ENCODE measurements at regions not wholly inside any gene's neighbourhood (a gene's known extent, or its start where the extent isn't known, plus 50 kb on each side); places are given as distances from the start of the nearest gene placed in this dataset.

- CTCF ChIA-PET (ENCODE audit: partially characterized antibody), result interaction anchor here (2.9 kb wide), 1 partner anchor 20 kb away, joined by 11 read pairs; no protein-coding TSS in a partner anchor
- H2BK20ac ChIP-seq (ENCODE audit: low read length), result no peak overlapping the region
- WGBS, 2 experiments (ENCODE audit: extremely low coverage in 1 of 2, insufficient coverage in 1 of 2, insufficient read length in 1 of 2, insufficient replicate concordance in 2 of 2, low coverage in 1 of 2, low lambda C conversion rate in 2 of 2, missing lambda C conversion rate in 1 of 2), result 46% methylated on average over 1 of the region's 1 CpG; no CpG with 5 or more reads in 1 of the 2 experiments
Measured at GRCh38 chr9:27747450-27747849, 174.2 kb upstream of the C9orf72 start.

More at GRCh38 chr9:27747450-27747849, 174.2 kb upstream of the C9orf72 start:
- H4K20me1 ChIP-seq (replicated peaks in 1 of 2; ENCODE audit: control insufficient read depth in 1 of 2, insufficient read depth in 2 of 2, low read length in 2 of 2), result no peaks in the 10 kb centered on the region
- H4K5ac ChIP-seq (ENCODE audit: insufficient read length, low read depth, low read length), result no peak overlapping the region
- no peaks in the 10 kb centered on the region for H3K23me2 ChIP-seq (ENCODE audit: low read depth, low read length)
- H2AFZ ChIP-seq (ENCODE audit: low read length), result no peak overlapping the region
- FAIRE-seq (no peak), DNase-seq (ENCODE audit: low read depth in 1 of 2, low spot score in 2 of 2) (no peak)
- H3K4me3 ChIP-seq (ENCODE audit: extremely low read depth in 1 of 4, insufficient read depth in 2 of 4, low read depth in 3 of 4, low read length in 4 of 4), result no peak overlapping the region
- no peak overlapping the region for H2AK5ac ChIP-seq (ENCODE audit: low read depth, low read length)
- no peaks in the 10 kb centered on the region for H3K27me3 ChIP-seq (replicated peaks in 1 of 4; ENCODE audit: control insufficient read depth in 3 of 4, extremely low read depth in 1 of 4, insufficient read depth in 3 of 4, low read length in 3 of 4)
- no peaks in the 10 kb centered on the region for H3K79me1 ChIP-seq (ENCODE audit: low read depth, low read length)
- no peak overlapping the region for H4K91ac ChIP-seq (replicated peaks; ENCODE audit: insufficient read length, low read length)
- H3K14ac ChIP-seq (ENCODE audit: insufficient read length), result no peak overlapping the region
- no peaks in the 10 kb centered on the region for H3K9me3 ChIP-seq (ENCODE audit: insufficient read depth in 2 of 2, low read depth in 1 of 2, low read length in 1 of 2)
- H3K56ac ChIP-seq (replicated peaks; ENCODE audit: insufficient read length, low read depth, low read length), result no peak overlapping the region
- no peak overlapping the region for H3K18ac ChIP-seq (ENCODE audit: extremely low read depth, low read length)
- peaks cover 7 to 23% (median 14%) of the 10 kb centered on the region in 4 experiments for H3K4me1 ChIP-seq (replicated peaks in 1 of 4; ENCODE audit: control insufficient read depth in 3 of 4, insufficient read depth in 4 of 4, low read length in 3 of 4)
- no peak overlapping the region for H3K4ac ChIP-seq (replicated peaks; ENCODE audit: insufficient read length, low read depth, low read length)
- no peak overlapping the region for H3K23ac ChIP-seq (ENCODE audit: insufficient read length)
- POLR2A ChIA-PET (ENCODE audit: partially characterized antibody), result interaction anchor here (1.5 kb wide), 1 partner anchor 24 kb away, joined by 4 read pairs; no protein-coding TSS in a partner anchor
- no peak overlapping the region for H2BK12ac ChIP-seq (ENCODE audit: low read depth, low read length)
- no peak overlapping the region for H3K4me2 ChIP-seq (ENCODE audit: insufficient read depth in 1 of 2, low read depth in 2 of 2, low read length in 2 of 2)
- H3K79me2 ChIP-seq (ENCODE audit: control insufficient read depth in 1 of 2, insufficient read depth in 2 of 2, low read length in 2 of 2), result no peaks in the 10 kb centered on the region
- H3K27ac ChIP-seq (ENCODE audit: low read depth, low read length), result no peak overlapping the region
- H2BK5ac ChIP-seq (ENCODE audit: low read depth, low read length), result no peak overlapping the region
- H4K8ac ChIP-seq (ENCODE audit: extremely low read depth, insufficient read depth, low read length), result no peak overlapping the region
- no peak overlapping the region for H3K9ac ChIP-seq (replicated peaks in 1 of 4; ENCODE audit: extremely low read depth in 1 of 4, low read depth in 3 of 4, low read length in 3 of 4)
- H2BK120ac ChIP-seq (replicated peaks; ENCODE audit: low read depth, low read length), result no peak overlapping the region
- H2BK15ac ChIP-seq (ENCODE audit: low read length), result no peak overlapping the region
- TF ChIP-seq RBBP5 (IDR thresholded peaks at IDR 0.05; ENCODE audit: borderline replicate concordance, low read depth, low read length) (no peak), BRCA1 (IDR thresholded peaks at IDR 0.05; ENCODE audit: low read depth, low read length) (no peak), YY1 (IDR thresholded peaks at IDR 0.05; ENCODE audit: low read depth, low read length) (no peak)
- H3K36me3 ChIP-seq (ENCODE audit: control insufficient read depth in 2 of 4, insufficient read depth in 4 of 4, low read length in 3 of 4), result no peaks in the 10 kb centered on the region
